ENCODE measurements at regions not wholly inside any gene's neighbourhood (a gene's known extent, or its start where the extent isn't known, plus 50 kb on each side); places are given as distances from the start of the nearest gene placed in this dataset.

DNA sequence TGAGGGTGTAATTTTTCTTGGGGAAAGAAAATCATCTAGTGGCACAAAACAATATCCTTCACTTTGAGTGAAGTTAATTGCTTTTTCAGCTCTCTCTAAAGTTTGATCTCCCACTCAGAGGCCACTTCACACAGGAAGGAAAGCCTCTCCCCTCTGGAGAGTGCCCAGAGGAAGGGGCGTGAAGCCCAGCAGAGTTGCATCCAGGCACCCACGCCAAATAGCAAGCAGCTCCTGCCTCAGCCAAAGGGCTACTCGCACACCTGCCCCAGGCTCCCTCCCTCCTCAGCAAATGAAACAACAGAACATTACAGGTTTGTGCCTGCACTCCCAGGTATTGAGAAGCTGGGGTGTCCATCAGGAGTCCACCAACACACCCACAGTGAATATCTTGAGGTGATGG is 183.0 kb upstream of the RPL38 start:
- TF ChIP-seq, protein P1, sequence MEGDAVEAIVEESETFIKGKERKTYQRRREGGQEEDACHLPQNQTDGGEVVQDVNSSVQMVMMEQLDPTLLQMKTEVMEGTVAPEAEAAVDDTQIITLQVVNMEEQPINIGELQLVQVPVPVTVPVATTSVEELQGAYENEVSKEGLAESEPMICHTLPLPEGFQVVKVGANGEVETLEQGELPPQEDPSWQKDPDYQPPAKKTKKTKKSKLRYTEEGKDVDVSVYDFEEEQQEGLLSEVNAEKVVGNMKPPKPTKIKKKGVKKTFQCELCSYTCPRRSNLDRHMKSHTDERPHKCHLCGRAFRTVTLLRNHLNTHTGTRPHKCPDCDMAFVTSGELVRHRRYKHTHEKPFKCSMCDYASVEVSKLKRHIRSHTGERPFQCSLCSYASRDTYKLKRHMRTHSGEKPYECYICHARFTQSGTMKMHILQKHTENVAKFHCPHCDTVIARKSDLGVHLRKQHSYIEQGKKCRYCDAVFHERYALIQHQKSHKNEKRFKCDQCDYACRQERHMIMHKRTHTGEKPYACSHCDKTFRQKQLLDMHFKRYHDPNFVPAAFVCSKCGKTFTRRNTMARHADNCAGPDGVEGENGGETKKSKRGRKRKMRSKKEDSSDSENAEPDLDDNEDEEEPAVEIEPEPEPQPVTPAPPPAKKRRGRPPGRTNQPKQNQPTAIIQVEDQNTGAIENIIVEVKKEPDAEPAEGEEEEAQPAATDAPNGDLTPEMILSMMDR (IDR thresholded peaks at IDR 0.05) = no peak
- TF ChIP-seq POLR2A (IDR thresholded peaks at IDR 0.05) = no peak

All from right lobe of liver (tissue), 4 donors.